Gastroesophageal sphincter (tissue), 3 donors: ENCODE measurements at regions not wholly inside any gene's neighbourhood (a gene's known extent, or its start where the extent isn't known, plus 50 kb on each side); places are given as distances from the start of the nearest gene placed in this dataset.

Source experiments
- EP300 ChIP-seq: sonication (generic); formaldehyde crosslinking; IDR thresholded peaks from one replicate; pipeline ENCODE4 v1.6.1; 2017; ENCODE audit warnings: antibody characterized with exemption, mild to moderate bottlenecking
- TF ChIP-seq, protein P1 (sequence below), 4 experiments: fragments of 200-600 bp in 2 of 4; fragments of 450-650 bp in 2 of 4; sonication (generic) in 1 of 4; IDR thresholded peaks; one replicate each; pipeline ENCODE4 v1.5.1; 2017 to 2019; ENCODE audit warnings: antibody characterized with exemption in 4 of 4, mild to moderate bottlenecking in 2 of 4, moderate library complexity in 2 of 4

DNA sequence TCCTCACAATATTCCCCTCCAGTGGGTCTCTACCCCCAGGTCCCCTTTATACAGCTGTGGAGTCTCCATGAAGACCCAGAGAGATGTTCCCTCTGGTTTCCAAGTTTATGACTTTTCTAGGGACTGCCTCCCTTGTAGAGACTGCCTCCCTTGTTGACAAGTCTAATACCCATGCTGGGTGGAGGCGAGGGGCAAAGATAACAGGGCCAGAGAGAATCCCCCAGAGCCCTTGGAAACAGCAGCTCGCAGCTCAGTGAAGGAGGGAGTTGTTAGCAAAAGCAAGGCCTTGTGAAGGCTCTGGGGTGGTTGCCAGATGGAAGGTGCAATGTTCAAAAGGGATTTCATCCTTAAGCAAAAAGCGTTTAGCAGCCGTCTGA lies 75.0 kb upstream of the GATA6 start:
- TF ChIP-seq, protein P1, sequence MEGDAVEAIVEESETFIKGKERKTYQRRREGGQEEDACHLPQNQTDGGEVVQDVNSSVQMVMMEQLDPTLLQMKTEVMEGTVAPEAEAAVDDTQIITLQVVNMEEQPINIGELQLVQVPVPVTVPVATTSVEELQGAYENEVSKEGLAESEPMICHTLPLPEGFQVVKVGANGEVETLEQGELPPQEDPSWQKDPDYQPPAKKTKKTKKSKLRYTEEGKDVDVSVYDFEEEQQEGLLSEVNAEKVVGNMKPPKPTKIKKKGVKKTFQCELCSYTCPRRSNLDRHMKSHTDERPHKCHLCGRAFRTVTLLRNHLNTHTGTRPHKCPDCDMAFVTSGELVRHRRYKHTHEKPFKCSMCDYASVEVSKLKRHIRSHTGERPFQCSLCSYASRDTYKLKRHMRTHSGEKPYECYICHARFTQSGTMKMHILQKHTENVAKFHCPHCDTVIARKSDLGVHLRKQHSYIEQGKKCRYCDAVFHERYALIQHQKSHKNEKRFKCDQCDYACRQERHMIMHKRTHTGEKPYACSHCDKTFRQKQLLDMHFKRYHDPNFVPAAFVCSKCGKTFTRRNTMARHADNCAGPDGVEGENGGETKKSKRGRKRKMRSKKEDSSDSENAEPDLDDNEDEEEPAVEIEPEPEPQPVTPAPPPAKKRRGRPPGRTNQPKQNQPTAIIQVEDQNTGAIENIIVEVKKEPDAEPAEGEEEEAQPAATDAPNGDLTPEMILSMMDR (IDR thresholded peaks at IDR 0.05) = no peak
- no peak for TF ChIP-seq EP300
